H9 (cell line): ENCODE measurements at regions not wholly inside any gene's neighbourhood (a gene's known extent, or its start where the extent isn't known, plus 50 kb on each side); places are given as distances from the start of the nearest gene placed in this dataset.

Experiments used
- DNase-seq: peaks from one replicate; pipeline ENCODE4 v3.0.0-alpha.2; 2017
- H2AFZ ChIP-seq: one replicate; pipeline ENCODE4 v1.6.1; 2013; ENCODE audit warnings: mild to moderate bottlenecking, low read length, control low read depth, moderate library complexity
- H2AK5ac ChIP-seq: 2 replicates; pipeline ENCODE4 v1.6.1; 2013; ENCODE audit warnings: low read length, control low read depth, mixed read lengths; ENCODE audit not compliant: insufficient read length
- H2BK120ac ChIP-seq: one replicate; pipeline ENCODE4 v1.6.1; 2013; ENCODE audit warnings: low read depth, mild to moderate bottlenecking, low read length, control low read depth, inconsistent platforms; ENCODE audit not compliant: poor library complexity, severe bottlenecking
- H2BK12ac ChIP-seq: 2 replicates; pipeline ENCODE4 v1.6.1; 2013; ENCODE audit warnings: low read length, control low read depth, mixed read lengths, low read depth; ENCODE audit not compliant: insufficient read length
- H2BK15ac ChIP-seq: 2 replicates; pipeline ENCODE4 v1.6.1; 2013; ENCODE audit warnings: low read depth, low read length, control low read depth
- H2BK20ac ChIP-seq: one replicate; pipeline ENCODE4 v1.6.1; 2013; ENCODE audit warnings: low read depth, mild to moderate bottlenecking, low read length, control low read depth, inconsistent platforms; ENCODE audit not compliant: poor library complexity, severe bottlenecking
- H2BK5ac ChIP-seq: 2 replicates; pipeline ENCODE4 v1.6.1; 2013; ENCODE audit warnings: low read length, control low read depth, mixed read lengths; ENCODE audit not compliant: insufficient read length
- H3K14ac ChIP-seq: 2 replicates; pipeline ENCODE4 v1.6.1; 2013; ENCODE audit warnings: low read length, control low read depth; ENCODE audit not compliant: insufficient read depth
- H3K18ac ChIP-seq: 2 replicates; pipeline ENCODE4 v1.6.1; 2013; ENCODE audit warnings: low read depth, mild to moderate bottlenecking, mixed read lengths, low read length, control low read depth; ENCODE audit not compliant: insufficient read length
- H3K23ac ChIP-seq: 2 replicates; pipeline ENCODE4 v1.6.1; 2013; ENCODE audit warnings: low read length, control low read depth, mixed read lengths, low read depth; ENCODE audit not compliant: insufficient read length
- H3K23me2 ChIP-seq: 2 replicates; pipeline ENCODE4 v1.6.1; 2013; ENCODE audit warnings: low read depth, mild to moderate bottlenecking, mixed read lengths, low read length, control low read depth; ENCODE audit not compliant: insufficient read length, poor library complexity, severe bottlenecking
- H3K27ac ChIP-seq: 2 replicates; pipeline ENCODE4 v1.5.1; 2013; ENCODE audit warnings: low read length, control low read depth, mixed read lengths, low read depth; ENCODE audit not compliant: insufficient read length
- H3K27me3 ChIP-seq: 2 replicates; pipeline ENCODE4 v1.6.1; 2013; ENCODE audit warnings: low read length, control low read depth, inconsistent platforms; ENCODE audit not compliant: insufficient read depth
- H3K4ac ChIP-seq: 2 replicates; pipeline ENCODE4 v1.6.1; 2013; ENCODE audit warnings: low read depth, mild to moderate bottlenecking, control low read depth, inconsistent platforms, low read length, moderate library complexity
- H3K4me1 ChIP-seq: 2 replicates; pipeline ENCODE4 v1.6.1; 2013; ENCODE audit warnings: low read length, control low read depth, inconsistent platforms; ENCODE audit not compliant: insufficient read depth
- H3K4me2 ChIP-seq: 2 replicates; pipeline ENCODE4 v1.6.1; 2013; ENCODE audit warnings: low read length, control low read depth, mixed read lengths; ENCODE audit not compliant: insufficient read length, insufficient read depth
- H3K56ac ChIP-seq: 2 replicates; pipeline ENCODE4 v1.6.1; 2013; ENCODE audit warnings: low read depth, mild to moderate bottlenecking, mixed read lengths, low read length, control low read depth; ENCODE audit not compliant: insufficient read length
- H3K79me1 ChIP-seq: 2 replicates; pipeline ENCODE4 v1.6.1; 2013; ENCODE audit warnings: low read depth, mild to moderate bottlenecking, moderate library complexity, low read length, control low read depth, inconsistent platforms; ENCODE audit not compliant: insufficient read depth, poor library complexity, severe bottlenecking
- H3K79me2 ChIP-seq: 2 replicates; pipeline ENCODE4 v1.6.1; 2013; ENCODE audit warnings: low read length, control low read depth, inconsistent platforms; ENCODE audit not compliant: insufficient read depth
- H3K9ac ChIP-seq: 2 replicates; pipeline ENCODE4 v1.6.1; 2013; ENCODE audit warnings: low read length, control low read depth, mixed read lengths; ENCODE audit not compliant: insufficient read length; ENCODE audit errors: extremely low read depth
- H3K9me3 ChIP-seq: one replicate; pipeline ENCODE4 v1.6.1; 2013; ENCODE audit warnings: low read depth, low read length, inconsistent platforms; ENCODE audit not compliant: control insufficient read depth
- H3T11ph ChIP-seq: one replicate; pipeline ENCODE4 v1.6.1; 2013; ENCODE audit warnings: mild to moderate bottlenecking, low read length, control low read depth, inconsistent platforms
- H4K20me1 ChIP-seq: one replicate; pipeline ENCODE4 v1.6.1; 2013; ENCODE audit not compliant: control insufficient read depth, insufficient read length, insufficient read depth
- H4K5ac ChIP-seq: 2 replicates; pipeline ENCODE4 v1.6.1; 2013; ENCODE audit warnings: low read depth, mild to moderate bottlenecking, mixed read lengths, low read length, control low read depth; ENCODE audit not compliant: insufficient read length
- H4K8ac ChIP-seq: replicated peaks from 2 replicates; pipeline ENCODE4 v1.6.1; 2013; ENCODE audit warnings: low read length, control low read depth, mixed read lengths, low read depth; ENCODE audit not compliant: insufficient read length
- H4K91ac ChIP-seq: 2 replicates; pipeline ENCODE4 v1.6.1; 2013; ENCODE audit warnings: low read depth, mild to moderate bottlenecking, moderate library complexity, mixed read lengths, low read length, control low read depth; ENCODE audit not compliant: insufficient read length
- H3K27ac Mint-ChIP-seq, 3 experiments: 2 replicates in 2 of 3; 3 replicates in 1 of 3; pipeline ENCODE4 v1.8.0; 2020 to 2021; ENCODE audit warnings: mixed read lengths in 3 of 3, mild to moderate bottlenecking in 1 of 3, moderate library complexity in 1 of 3
- H3K27me3 Mint-ChIP-seq: 2 replicates; pipeline ENCODE4 v1.8.0; 2021; ENCODE audit warnings: low read depth, mild to moderate bottlenecking, moderate library complexity, mixed read lengths
- H3K36me3 Mint-ChIP-seq, 3 experiments: 2 replicates in 2 of 3; 3 replicates in 1 of 3; pipeline ENCODE4 v1.8.0; 2020 to 2021; ENCODE audit warnings: low read depth in 3 of 3, mixed read lengths in 3 of 3; ENCODE audit not compliant: insufficient read depth in 1 of 3
- H3K4me1 Mint-ChIP-seq, 2 experiments: 2 replicates each; pipeline ENCODE4 v1.8.0; 2020; ENCODE audit warnings: mixed read lengths in 2 of 2
- H3K4me3 Mint-ChIP-seq, 2 experiments: 2 replicates in 1 of 2; 3 replicates in 1 of 2; pipeline ENCODE4 v1.8.0; 2020 to 2021; ENCODE audit warnings: mild to moderate bottlenecking in 2 of 2, mixed read lengths in 2 of 2, moderate library complexity in 1 of 2
- H3K9me3 Mint-ChIP-seq, 2 experiments: 2 replicates in 1 of 2; 3 replicates in 1 of 2; pipeline ENCODE4 v1.8.0; 2020; ENCODE audit warnings: mild to moderate bottlenecking in 2 of 2, mixed read lengths in 2 of 2, moderate library complexity in 1 of 2
- WGBS: extraction: QIAGEN DNeasy Blood & Tissue Kit; methylation state at CpG from one replicate; pipeline ENCODE4 v1.1.7; 2013; ENCODE audit warnings: missing lambda C conversion rate, low lambda C conversion rate, mixed read lengths; ENCODE audit not compliant: insufficient read length; ENCODE audit errors: extremely low coverage; 5-methylcytosine and 5-hydroxymethylcytosine counted together
- TF ChIP-seq, protein P1 (sequence below): fragments of 200-600 bp; sonication (generic); conservative IDR thresholded peaks from 3 replicates; pipeline ENCODE4 v1.8.0; 2021; ENCODE audit warnings: antibody characterized with exemption, mild to moderate bottlenecking

DNA sequence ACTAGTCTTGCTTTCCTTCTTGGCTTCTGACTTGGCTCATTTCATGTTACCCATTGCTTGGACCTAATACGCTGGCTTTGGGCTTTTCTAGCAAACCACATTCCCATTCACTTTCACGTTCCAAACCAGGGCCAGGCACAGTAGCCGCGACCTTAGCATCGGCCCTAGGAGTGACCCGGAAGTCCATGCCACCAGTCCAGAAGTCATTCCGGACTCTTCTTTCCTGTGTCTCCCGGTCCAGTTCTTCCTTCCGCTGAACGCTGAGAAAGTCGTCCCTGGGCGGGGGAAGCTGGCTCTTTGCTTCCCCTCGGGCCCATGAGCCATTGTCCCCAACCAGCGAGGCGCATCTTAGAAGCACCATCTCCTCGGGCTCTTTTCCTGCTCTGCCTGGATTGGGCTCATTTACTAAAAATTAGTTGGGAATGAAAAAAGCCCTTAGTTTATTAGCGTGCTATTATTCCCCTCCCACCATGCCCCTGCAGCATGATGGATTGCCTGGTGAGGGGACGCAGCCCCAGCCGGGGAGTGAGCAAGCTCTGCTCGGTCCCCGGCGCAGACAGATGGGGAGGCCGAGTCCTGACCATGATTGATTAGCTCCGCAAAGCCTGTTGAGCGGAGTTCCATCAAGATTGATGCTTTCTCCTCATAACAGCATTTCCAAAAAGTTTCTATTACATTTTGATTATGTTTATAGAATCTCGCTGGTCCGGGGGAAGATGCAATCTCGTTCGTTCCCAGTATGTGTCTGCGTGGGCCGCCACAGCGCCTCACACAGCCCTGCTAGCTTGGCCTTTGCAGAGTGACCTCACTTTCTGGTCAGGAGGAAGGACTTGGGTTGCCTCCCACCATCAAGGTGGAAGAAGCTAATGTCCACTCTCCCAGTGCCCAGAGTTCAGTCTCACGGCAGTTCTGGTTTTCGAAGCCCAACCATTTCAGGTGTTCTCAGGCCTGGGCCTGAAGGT lies 115.1 kb upstream of the TOP1 start:
- Histone ChIP-seq H2BK120ac (no peak overlapping the region), H4K91ac (no peak overlapping the region), H3K27ac (no peak overlapping the region), H4K20me1 (no peaks in the 10 kb centered on the region), H3K9me3 (no peaks in the 10 kb centered on the region), H3K14ac (no peak overlapping the region), H3T11ph (no peak overlapping the region), H3K23ac (no peak overlapping the region), H2BK20ac (no peak overlapping the region), H4K8ac (no peak overlapping the region), H2AFZ (no peak overlapping the region), H3K56ac (no peak overlapping the region), H3K79me1 (no peaks in the 10 kb centered on the region), H3K4ac (no peak overlapping the region), H4K5ac (no peak overlapping the region), H3K18ac (no peak overlapping the region), H3K23me2 (no peaks in the 10 kb centered on the region), H2BK5ac (no peak overlapping the region), H2BK12ac (no peak overlapping the region), H2BK15ac (no peak overlapping the region), H2AK5ac (no peak overlapping the region), H3K79me2 (no peaks in the 10 kb centered on the region), H3K9ac (no peak overlapping the region), H3K27me3 (no peaks in the 10 kb centered on the region), H3K4me2 (no peak overlapping the region), H3K4me1 (no peaks in the 10 kb centered on the region)
- H3K27ac Mint-ChIP-seq: no peak overlapping the region
- TF ChIP-seq, protein P1, sequence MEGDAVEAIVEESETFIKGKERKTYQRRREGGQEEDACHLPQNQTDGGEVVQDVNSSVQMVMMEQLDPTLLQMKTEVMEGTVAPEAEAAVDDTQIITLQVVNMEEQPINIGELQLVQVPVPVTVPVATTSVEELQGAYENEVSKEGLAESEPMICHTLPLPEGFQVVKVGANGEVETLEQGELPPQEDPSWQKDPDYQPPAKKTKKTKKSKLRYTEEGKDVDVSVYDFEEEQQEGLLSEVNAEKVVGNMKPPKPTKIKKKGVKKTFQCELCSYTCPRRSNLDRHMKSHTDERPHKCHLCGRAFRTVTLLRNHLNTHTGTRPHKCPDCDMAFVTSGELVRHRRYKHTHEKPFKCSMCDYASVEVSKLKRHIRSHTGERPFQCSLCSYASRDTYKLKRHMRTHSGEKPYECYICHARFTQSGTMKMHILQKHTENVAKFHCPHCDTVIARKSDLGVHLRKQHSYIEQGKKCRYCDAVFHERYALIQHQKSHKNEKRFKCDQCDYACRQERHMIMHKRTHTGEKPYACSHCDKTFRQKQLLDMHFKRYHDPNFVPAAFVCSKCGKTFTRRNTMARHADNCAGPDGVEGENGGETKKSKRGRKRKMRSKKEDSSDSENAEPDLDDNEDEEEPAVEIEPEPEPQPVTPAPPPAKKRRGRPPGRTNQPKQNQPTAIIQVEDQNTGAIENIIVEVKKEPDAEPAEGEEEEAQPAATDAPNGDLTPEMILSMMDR: no peak
- no CpG with 5 or more reads among the region's 34 CpGs for WGBS
- no peak for DNase-seq
- no peaks in the 10 kb centered on the region for H3K4me1 Mint-ChIP-seq
- H3K27me3 Mint-ChIP-seq: no peaks in the 10 kb centered on the region; the same call in 1 of the 2 replicates
- H3K9me3 Mint-ChIP-seq: peaks cover 16% of the 10 kb centered on the region in 2 experiments; a peak in 4 of 5 replicates
- H3K4me3 Mint-ChIP-seq: no peak overlapping the region
- peaks cover 0 to 9% (median 4%) of the 10 kb centered on the region in 3 experiments; a peak in 3 of 7 replicates for H3K36me3 Mint-ChIP-seq
